GM18868 (cell line): ENCODE measurements at regions not wholly inside any gene's neighbourhood (a gene's known extent, or its start where the extent isn't known, plus 50 kb on each side); places are given as distances from the start of the nearest gene placed in this dataset.
"Not testable (repeated sequence)": the region's sequence is repeated elsewhere in the genome, so short reads cannot be mapped to it uniquely, and the experiment has no call there.

ENCODE experiments used
- ATAC-seq: cut with Tn5 transposase; IDR thresholded peaks from one replicate; pipeline ENCODE4 v1.9.1; 2021; ENCODE audit warnings: mild to moderate bottlenecking, moderate library complexity; ENCODE audit not compliant: unreplicated experiment

DNA sequence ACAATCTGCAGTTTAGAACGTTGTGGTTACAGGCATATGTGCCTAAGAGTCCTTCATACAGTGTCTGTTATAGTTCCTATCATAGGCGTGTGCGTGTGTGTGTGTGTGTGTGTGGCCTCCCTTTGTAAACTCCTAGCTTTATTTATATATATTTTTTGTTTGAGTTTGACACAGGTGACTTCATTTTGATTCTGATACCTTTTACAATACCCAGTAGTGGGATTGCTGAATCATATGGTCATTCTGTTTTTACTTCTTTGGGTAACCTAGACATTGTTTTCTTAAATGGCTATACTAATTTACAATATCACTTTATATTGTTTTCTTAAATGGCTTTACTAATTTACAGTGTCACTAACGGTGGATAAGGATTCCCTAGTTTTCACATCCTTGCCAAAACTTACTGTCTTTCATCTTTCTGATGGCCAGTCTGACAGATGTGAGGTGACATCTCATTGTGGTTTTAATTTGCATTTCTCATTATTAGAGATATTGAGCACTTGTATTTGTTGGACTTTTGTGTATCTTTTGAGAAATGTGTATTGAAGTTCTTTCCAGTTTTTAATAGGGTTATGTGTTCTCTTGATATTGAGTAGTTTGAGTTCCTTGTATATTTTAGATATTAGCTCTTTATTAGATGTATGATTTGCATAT, 211.1 kb upstream of the NUDT6 start:
- ATAC-seq = peak; percentile 66

DNA sequence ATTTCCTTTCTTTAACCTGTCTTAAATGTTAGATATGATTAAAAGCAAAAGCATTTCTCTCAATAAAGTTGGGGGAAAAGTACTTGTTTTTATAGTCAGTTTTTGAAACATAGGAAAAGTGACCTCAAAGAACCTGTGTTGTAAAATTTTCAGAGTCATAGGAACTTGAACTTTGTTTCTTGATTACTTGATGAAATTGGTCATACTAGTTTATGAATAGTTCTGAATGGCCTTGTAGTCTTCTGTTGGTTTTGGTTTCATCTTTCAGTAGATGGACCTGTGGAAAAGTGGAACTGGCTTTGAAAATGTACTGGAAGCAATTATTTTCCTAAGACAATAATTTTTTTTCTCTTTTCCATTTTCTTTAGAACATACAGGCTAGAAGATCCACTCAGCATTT, 222.2 kb upstream of the NUDT6 start:
- ATAC-seq = no peak

DNA sequence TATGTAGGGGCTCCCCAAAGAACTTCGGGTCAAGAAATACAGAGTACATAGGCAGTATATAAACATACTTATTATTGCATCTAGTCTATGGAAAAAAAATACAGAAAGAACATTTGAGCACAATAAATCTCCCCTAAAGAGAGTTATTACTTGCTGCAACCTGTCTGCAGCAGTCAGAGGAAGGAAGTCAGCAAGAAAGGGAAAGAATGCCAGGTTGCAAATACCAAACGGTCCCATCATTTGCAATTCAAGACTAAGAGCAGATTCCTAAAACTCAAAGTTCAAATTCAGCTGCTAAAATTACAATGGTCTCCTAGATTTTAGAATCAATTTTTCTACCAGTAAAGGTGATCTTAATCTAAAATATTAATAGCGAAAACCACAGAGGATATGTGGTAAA, 236.2 kb upstream of the NUDT6 start:
- no peak for ATAC-seq

DNA sequence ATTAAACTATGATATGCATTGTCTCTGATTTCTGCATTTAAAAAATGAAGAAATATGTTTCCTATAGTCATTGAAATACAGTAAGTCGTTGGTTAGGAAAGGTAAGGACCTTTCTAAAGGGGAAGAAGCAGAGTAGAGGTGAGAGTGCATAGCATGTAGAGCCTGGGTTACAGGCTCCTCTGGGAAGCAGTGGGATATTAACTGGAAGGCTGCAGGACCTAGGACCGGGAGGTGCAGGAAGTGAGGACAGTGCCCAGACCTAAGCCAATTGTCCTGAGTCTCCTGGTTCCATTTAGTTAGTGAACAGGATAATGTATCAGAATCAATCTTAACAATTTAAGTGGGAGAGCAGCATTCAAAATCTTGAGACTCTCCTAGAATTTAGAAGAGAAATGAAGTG, 237.1 kb upstream of the NUDT6 start:
- no peak for ATAC-seq

GRCh38 chr4:123162859-123163258, 233.7 kb upstream of the SPRY1 start:
- no peak for ATAC-seq

GRCh38 chr4:123163501-123163900, 233.1 kb upstream of the SPRY1 start:
- ATAC-seq = no peak

DNA sequence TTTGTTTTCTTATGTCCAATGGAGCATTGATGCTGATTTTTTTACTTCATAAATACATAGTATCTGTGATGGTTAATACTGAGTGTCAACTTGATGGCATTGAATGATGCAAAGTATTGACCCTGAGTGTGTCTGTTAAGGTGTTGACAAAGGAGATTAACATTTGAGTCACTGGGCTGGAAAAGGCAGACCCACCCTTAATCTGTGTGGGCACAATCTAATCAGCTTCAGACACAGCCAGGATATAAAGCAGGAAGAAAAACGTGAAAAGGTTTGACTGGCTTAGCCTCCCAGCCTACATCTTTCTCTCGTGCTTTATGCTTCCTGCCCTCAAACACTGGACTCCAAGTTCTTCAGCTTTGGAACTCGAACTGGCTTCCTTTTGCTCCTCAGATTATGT, 230.6 kb upstream of the SPRY1 start:
- ATAC-seq = no peak

DNA sequence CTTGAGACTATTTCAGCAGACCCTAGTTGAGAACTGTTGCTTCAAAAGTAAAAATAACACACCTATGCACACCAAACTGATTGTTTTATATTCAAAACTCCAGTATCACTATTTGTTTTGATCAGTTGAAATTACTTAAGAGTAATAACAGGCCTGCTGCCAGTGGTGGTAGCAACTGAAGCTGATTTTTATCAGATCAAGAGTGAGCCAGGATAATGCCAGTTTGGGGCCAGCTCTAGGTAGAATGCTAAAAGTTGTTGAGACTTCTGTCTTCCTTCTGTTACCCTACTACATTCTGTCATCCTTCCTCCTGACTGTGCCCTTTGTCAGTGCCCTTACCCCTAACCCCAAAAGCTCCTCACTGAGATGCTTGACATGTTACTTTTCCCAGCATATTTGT, 228.7 kb upstream of the SPRY1 start:
- no peak for ATAC-seq

DNA sequence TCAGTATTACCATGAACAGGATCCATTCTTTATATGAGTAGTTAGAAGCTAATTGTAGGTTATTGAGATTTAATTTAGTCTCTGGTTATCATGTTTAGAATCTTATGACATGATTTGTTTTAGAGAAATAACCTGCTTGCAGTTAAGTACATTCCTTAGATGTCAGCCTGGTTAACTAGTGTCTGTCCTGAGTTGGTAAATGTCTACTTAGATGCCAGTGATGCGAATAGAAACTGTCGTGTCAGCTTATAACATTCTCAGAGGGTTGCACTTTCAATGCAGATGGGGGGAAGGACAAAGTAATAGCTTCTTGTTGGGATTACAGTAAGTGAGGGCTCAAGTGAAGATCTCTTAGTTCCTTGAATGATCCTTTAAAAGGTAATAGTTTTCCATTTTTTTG, 227.8 kb upstream of the SPRY1 start:
- peak; percentile 56 for ATAC-seq

GRCh38 chr4:123170843-123171242, 225.8 kb upstream of the SPRY1 start:
- no peak for ATAC-seq

DNA sequence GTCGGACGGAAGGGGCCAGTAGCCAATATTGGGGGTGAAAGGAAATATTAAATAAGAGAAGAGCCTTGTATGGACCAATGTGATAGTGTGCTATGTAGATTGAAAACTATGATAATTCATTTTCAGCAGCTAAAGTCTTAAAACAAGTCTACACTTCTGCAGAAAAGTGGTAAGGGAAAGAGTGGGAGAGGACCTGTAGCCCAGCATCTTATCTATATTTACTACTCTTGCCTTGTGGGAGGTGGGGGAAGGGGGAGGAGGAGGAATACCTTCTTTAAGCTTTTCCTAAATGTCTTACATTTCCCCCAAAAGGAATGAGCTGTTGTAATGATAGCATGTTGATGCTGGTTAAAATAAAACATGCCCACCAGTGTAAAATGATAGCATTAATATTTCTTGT, 220.0 kb upstream of the SPRY1 start:
- no peak for ATAC-seq

- no peak for ATAC-seq
These were observed 214.3 kb upstream of the SPRY1 start for GRCh38 chr4:123182289-123182688.

GRCh38 chr4:123183308-123183707, 213.3 kb upstream of the SPRY1 start:
- ATAC-seq = no peak

DNA sequence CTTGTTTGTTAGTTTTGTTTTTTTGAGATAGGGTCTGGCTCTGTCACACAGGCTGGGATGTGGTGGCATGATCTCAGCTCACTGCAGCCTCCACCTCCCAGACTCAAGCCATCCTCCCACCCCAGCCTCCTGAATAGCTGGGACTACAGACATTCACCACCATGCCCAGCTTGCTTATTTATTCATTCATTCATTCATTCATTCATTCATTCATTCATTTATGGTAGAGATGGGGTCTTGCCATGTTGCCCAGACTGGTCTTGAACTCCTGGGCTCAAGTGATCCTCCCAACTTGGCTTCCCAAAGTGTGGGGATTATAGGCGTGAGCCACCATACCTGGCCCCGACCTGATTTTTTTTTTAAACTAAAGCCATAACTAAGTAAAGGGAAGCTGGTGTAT, 212.8 kb upstream of the SPRY1 start:
- not testable (repeated sequence) for ATAC-seq

GRCh38 chr4:123186731-123187130, 209.9 kb upstream of the SPRY1 start:
- ATAC-seq = no peak

DNA sequence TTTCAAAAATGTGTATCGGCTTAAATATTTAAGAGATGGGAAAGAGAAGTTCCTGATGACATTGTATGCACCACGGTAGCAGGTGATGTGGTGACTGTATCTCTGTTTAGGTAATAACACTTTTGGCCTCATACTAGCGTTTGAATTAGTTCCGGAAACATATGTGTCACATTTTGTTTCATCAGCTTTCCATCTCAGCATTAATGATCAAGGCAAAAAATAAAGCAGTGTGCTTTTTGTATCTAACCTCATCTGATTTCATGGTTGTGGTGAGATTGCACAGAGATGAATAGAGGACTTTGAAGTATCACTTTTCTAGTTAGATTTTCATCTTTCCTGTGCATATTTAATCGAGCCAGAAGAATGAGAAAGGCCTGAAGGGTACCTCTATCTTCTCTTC, 206.4 kb upstream of the SPRY1 start:
- ATAC-seq = no peak

- ATAC-seq = no peak
These were observed 204.9 kb upstream of the SPRY1 start for GRCh38 chr4:123191728-123192127.

DNA sequence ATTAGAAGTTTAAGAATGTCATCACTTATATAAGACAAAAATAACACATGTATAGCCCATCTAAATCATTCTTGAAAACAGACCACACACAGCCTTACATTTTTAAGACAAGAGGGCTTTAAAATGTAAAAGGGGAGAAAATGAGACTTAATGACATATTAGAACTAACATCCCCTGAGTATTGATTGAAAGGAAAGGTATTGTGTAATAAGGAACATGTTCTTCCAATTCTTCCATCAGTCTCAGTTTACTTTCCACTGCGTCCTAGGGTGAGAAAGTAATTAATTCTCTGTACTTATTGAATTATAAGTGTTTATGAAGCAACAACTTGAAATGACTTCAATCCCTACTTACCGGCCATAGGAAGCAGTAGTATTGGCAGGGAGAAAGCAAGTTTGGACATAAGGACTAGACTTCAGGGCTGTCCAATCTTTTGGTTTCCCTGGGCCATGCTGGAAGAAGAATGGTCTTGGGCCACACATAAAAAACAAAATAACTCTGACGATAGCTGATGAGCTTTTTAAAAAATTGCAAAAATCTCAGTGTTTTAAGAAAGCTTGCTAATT, 202.7 kb upstream of the SPRY1 start:
- no peak for ATAC-seq

GRCh38 chr4:123198706-123199105, 197.9 kb upstream of the SPRY1 start:
- no peak for ATAC-seq

- ATAC-seq = no peak
These were observed 196.3 kb upstream of the SPRY1 start for GRCh38 chr4:123200051-123200940.

DNA sequence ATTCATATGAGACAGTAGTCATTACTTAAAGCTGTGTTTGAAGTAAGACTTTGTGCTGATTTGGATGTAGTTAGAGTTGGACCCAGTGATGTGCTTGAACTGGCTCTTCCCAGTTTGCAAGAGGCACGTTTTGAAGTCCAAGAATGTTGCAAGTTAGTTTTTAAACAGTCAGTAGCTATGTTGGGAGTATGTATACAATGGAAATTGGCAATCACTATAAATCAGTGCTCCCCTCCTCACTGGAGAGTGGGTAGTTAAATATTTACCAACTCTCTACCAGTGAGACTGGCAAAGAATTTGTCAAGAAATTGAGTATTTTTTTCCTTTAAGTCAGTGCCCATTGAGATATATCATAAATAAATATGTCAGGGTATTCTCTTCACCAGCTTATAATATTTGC, 191.9 kb upstream of the SPRY1 start:
- no peak for ATAC-seq

DNA sequence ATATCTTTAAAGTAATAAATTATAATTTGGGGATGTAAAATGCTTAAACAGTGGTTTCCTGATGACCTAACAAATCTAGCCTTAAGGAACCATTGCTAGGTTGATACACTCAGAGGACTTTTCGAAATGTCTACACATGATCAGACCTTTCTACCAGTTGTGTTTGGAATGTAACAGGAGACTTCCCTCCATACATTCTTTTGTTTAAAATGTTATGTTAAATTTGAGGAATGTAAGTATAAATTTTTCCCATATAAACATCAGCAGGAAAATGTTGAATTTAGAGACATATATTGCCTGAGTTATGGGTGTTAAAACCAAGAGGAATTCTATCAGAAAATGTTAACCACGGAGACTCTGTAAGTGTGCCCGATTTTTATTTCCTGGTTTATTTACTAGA, 190.6 kb upstream of the SPRY1 start:
- no peak for ATAC-seq
